Endothelial cell (in vitro differentiated cells): ENCODE measurements at regions not wholly inside any gene's neighbourhood (a gene's known extent, or its start where the extent isn't known, plus 50 kb on each side); places are given as distances from the start of the nearest gene placed in this dataset.

Experiments used
- DNase-seq: peaks from one replicate; pipeline ENCODE4 v3.0.0; 2021; ENCODE audit warnings: low spot score
- H3K27ac Mint-ChIP-seq: one replicate; pipeline ENCODE4 v1.8.0; 2021; ENCODE audit warnings: mixed read lengths, inconsistent platforms; ENCODE audit not compliant: unreplicated experiment
- H3K27me3 Mint-ChIP-seq: one replicate; pipeline ENCODE4 v1.8.0; 2021; ENCODE audit warnings: mild to moderate bottlenecking, moderate library complexity, mixed read lengths, inconsistent platforms; ENCODE audit not compliant: unreplicated experiment
- H3K36me3 Mint-ChIP-seq: one replicate; pipeline ENCODE4 v1.8.0; 2021; ENCODE audit warnings: mild to moderate bottlenecking, low read depth, mixed read lengths, inconsistent platforms; ENCODE audit not compliant: unreplicated experiment
- H3K4me1 Mint-ChIP-seq: one replicate; pipeline ENCODE4 v1.8.0; 2021; ENCODE audit warnings: mild to moderate bottlenecking, mixed read lengths, inconsistent platforms; ENCODE audit not compliant: unreplicated experiment
- H3K4me3 Mint-ChIP-seq: one replicate; pipeline ENCODE4 v1.8.0; 2021; ENCODE audit warnings: mild to moderate bottlenecking, mixed read lengths, inconsistent platforms; ENCODE audit not compliant: unreplicated experiment
- H3K9me3 Mint-ChIP-seq: one replicate; pipeline ENCODE4 v1.8.0; 2021; ENCODE audit warnings: mixed read lengths, inconsistent platforms; ENCODE audit not compliant: unreplicated experiment
- TF ChIP-seq, protein P1 (sequence below): fragments of 200-600 bp; sonication (generic); IDR thresholded peaks from one replicate; pipeline ENCODE4 v1.5.0; 2021; ENCODE audit warnings: antibody characterized with exemption; ENCODE audit not compliant: unreplicated experiment

DNA sequence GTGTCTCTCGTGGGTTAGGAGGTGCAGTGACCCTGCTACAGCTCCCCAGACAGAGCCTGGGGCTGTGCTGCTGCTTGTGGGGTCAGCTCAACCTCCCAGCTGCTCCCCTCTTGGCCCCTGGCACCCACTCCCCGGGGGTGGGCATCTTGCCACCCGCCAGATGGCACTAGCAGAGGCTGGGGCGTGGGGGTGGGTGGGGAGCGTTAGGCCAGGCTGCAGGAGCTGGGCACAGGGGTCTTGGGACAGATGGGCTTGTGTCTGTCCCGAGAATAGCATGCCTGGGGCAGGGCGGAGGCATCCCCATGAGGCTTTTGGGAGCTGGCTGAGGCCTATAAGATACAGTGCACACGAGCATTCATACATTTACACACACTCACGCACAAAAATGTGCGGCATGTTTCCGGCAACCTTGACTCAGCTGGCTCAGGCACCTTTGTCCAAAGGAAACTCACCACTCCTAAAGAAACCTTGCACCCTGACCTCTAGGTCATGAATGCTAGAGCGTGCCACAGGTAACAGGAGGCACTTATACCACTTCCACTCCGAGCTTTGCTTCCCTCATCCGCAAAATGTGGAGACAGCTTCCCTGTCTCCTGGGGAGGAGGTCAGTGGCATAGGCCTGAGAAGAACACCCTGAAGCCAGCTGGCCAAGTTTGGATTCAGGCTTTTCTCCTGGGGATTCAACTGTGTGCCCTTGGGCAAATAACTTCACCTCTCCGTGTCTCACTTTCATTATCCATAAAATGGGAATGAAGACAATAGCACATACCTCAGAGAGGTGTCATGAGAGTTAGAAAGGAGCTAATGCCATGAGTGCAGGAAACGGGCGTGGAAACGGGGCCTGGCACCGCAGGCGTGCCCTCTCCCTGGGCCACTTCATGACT, 78.9 kb upstream of the LHX1 start:
- no peak for DNase-seq
- no peaks in the 10 kb centered on the region for H3K36me3 Mint-ChIP-seq
- H3K9me3 Mint-ChIP-seq = no peaks in the 10 kb centered on the region
- peaks cover 9% of the 10 kb centered on the region for H3K27me3 Mint-ChIP-seq
- H3K4me3 Mint-ChIP-seq = no peak overlapping the region
- TF ChIP-seq, protein P1, sequence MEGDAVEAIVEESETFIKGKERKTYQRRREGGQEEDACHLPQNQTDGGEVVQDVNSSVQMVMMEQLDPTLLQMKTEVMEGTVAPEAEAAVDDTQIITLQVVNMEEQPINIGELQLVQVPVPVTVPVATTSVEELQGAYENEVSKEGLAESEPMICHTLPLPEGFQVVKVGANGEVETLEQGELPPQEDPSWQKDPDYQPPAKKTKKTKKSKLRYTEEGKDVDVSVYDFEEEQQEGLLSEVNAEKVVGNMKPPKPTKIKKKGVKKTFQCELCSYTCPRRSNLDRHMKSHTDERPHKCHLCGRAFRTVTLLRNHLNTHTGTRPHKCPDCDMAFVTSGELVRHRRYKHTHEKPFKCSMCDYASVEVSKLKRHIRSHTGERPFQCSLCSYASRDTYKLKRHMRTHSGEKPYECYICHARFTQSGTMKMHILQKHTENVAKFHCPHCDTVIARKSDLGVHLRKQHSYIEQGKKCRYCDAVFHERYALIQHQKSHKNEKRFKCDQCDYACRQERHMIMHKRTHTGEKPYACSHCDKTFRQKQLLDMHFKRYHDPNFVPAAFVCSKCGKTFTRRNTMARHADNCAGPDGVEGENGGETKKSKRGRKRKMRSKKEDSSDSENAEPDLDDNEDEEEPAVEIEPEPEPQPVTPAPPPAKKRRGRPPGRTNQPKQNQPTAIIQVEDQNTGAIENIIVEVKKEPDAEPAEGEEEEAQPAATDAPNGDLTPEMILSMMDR = no peak
- H3K4me1 Mint-ChIP-seq = no peaks in the 10 kb centered on the region
- H3K27ac Mint-ChIP-seq = no peak overlapping the region

DNA sequence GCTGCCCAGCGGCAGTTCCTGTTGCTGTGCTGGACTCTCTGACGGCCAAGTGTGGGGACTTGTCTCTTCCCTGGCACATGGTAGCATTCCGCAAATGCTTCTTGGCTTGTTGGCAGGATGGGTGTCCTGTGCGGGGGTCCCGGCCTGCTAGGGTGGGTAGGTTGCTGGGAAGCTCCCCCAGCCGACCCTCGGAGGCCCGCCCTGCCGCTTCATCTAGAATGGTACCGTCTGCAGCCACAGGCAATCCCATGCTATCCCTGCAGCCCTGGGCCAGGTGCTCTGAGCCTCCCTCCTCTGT, 78.3 kb upstream of the LHX1 start:
- no peak overlapping the region for H3K27ac Mint-ChIP-seq
- TF ChIP-seq, protein P1 = no peak
- H3K27me3 Mint-ChIP-seq = peaks cover 9% of the 10 kb centered on the region
- H3K4me3 Mint-ChIP-seq = no peak overlapping the region
- no peak for DNase-seq
- no peaks in the 10 kb centered on the region for H3K4me1 Mint-ChIP-seq
- H3K9me3 Mint-ChIP-seq = no peaks in the 10 kb centered on the region
- no peaks in the 10 kb centered on the region for H3K36me3 Mint-ChIP-seq

DNA sequence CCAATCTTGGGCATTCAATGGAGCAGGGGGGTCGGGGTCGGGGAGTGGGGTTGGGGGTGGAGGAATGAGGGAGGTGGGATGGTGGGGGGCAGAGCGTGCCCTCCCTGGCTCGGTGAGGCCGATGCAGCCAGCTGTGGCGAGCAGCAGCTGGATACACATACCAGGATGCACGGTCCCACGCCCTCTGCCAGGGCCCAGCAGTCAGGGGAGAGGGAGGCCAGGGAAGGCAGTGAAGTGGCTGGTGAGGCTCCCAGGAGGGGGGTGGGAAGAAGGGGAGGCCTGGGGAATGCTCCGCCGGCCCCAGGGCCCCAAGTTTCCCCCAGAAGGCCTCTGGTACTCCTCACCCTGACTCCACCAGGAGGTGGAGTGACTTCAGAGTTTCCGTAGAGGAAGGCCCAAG, 77.6 kb upstream of the LHX1 start:
- no peak for DNase-seq
- Mint-ChIP-seq H3K27ac (no peak overlapping the region), H3K27me3 (peaks cover 9% of the 10 kb centered on the region), H3K9me3 (no peaks in the 10 kb centered on the region), H3K4me3 (no peak overlapping the region), H3K36me3 (no peaks in the 10 kb centered on the region), H3K4me1 (no peaks in the 10 kb centered on the region)
- TF ChIP-seq, protein P1 = no peak

DNA sequence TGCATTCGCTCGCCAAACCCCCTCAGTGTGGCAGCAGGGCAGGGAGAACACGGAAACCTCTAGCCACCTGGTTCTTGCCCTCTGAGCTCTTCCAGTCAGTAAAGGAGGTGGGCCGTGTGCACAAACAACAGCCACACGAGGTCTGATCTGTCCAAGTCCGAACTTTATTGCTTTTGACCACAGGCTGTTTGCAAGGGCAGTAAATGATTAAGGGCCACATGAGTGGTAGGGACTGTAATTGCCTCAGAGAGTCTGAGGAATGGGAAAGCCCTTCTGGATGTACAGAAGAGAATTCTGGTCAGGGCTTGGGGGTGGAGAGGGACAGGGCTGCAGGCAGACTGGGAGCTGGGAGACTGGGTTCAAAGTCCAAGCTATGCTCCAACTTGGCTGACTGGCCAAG, 75.7 kb upstream of the LHX1 start:
- no peak for DNase-seq
- peaks cover 7% of the 10 kb centered on the region for H3K4me1 Mint-ChIP-seq
- H3K27ac Mint-ChIP-seq = no peak overlapping the region
- no peaks in the 10 kb centered on the region for H3K36me3 Mint-ChIP-seq
- no peaks in the 10 kb centered on the region for H3K9me3 Mint-ChIP-seq
- TF ChIP-seq, protein P1 = no peak
- no peak overlapping the region for H3K4me3 Mint-ChIP-seq
- H3K27me3 Mint-ChIP-seq = peaks cover 10% of the 10 kb centered on the region

DNA sequence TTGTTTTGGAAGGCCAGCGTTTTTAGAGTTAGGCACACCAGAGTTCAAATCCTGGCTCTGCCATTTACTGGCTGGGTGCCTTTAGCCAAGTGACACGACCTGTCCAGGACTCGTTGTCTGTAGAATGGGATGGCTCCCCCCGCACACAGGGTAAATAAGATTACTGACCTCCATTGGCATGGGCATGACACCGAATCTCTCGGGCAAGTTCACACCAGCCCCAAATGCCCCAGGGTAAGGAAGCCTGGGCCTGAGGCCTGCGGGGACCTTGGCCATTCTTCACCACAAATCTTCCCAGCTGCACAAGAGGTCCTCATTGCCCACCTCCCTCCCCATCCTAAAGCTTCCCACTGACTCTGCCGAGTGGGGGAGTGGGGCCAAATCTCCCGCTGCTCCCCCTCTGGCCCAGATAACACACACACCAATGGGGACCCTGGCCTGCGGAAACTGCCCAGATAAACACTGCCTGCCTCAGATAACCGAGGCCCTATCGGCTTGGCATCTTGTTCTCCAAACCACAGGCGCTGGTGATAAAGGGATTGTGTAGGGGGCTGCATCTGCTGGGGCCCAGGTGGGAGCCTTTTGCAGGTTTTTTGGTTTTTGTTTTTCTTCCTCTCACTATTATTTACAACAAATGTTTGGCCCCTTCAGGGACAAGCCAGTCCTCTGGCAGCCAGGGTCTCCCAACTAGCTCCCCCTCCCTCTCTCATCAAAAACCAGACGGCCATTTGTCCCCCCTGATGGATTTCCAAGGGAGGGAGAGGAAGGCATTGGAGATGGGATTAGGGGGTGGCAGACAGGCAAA, 75.0 kb upstream of the LHX1 start:
- no peak for DNase-seq
- no peak overlapping the region for H3K27ac Mint-ChIP-seq

More for the DNA sequence above, 75.0 kb upstream of the LHX1 start:
- Mint-ChIP-seq H3K27me3 (peaks cover 7% of the 10 kb centered on the region), H3K4me1 (peaks cover 7% of the 10 kb centered on the region), H3K36me3 (no peaks in the 10 kb centered on the region), H3K9me3 (no peaks in the 10 kb centered on the region), H3K4me3 (no peak overlapping the region)
- TF ChIP-seq, protein P1 = no peak
